HG02623 (cell line): ENCODE measurements at regions not wholly inside any gene's neighbourhood (a gene's known extent, or its start where the extent isn't known, plus 50 kb on each side); places are given as distances from the start of the nearest gene placed in this dataset.

Source experiments
- ATAC-seq: cut with Tn5 transposase; IDR thresholded peaks from one replicate; pipeline ENCODE4 v1.9.1; 2021; ENCODE audit warnings: moderate library complexity; ENCODE audit not compliant: unreplicated experiment

GRCh38 chr6:170048615-170049256, 242.1 kb downstream of the DLL1 start:
- no peak for ATAC-seq

GRCh38 chr6:170047823-170048222, 243.1 kb downstream of the DLL1 start:
- no peak for ATAC-seq

GRCh38 chr6:170046791-170047626, 243.9 kb downstream of the DLL1 start:
- ATAC-seq: no peak

GRCh38 chr6:170045981-170046667, 244.8 kb downstream of the DLL1 start:
- ATAC-seq: no peak

- ATAC-seq: no peak
Observed at GRCh38 chr6:170045563-170045960, 245.3 kb downstream of the DLL1 start.

GRCh38 chr6:170044836-170045562, 245.9 kb downstream of the DLL1 start:
- no peak for ATAC-seq

- ATAC-seq: no peak
Observed at GRCh38 chr6:170043881-170044790, 246.7 kb downstream of the DLL1 start.

GRCh38 chr6:170043150-170043819, 247.6 kb downstream of the DLL1 start:
- ATAC-seq: no peak

GRCh38 chr6:170042596-170043118, 248.2 kb downstream of the DLL1 start:
- ATAC-seq: no peak

- no peak for ATAC-seq
Observed at GRCh38 chr6:170042123-170042522, 248.8 kb downstream of the DLL1 start.

- ATAC-seq: no peak
Observed at GRCh38 chr6:170041526-170041925, 249.4 kb downstream of the DLL1 start.

- no peak for ATAC-seq
Observed at GRCh38 chr6:170040906-170041305, 250.0 kb downstream of the DLL1 start.

GRCh38 chr6:170040115-170040500, 250.8 kb downstream of the DLL1 start:
- ATAC-seq: no peak

GRCh38 chr6:170039156-170040114, 251.4 kb downstream of the DLL1 start:
- ATAC-seq: no peak

- ATAC-seq: no peak
Observed at GRCh38 chr6:170038708-170039107, 252.2 kb downstream of the DLL1 start.

GRCh38 chr6:170038251-170038650, 252.6 kb downstream of the DLL1 start:
- no peak for ATAC-seq

GRCh38 chr6:170037541-170038250, 253.2 kb downstream of the DLL1 start:
- no peak for ATAC-seq

- no peak for ATAC-seq
Observed at GRCh38 chr6:170036916-170037315, 254.0 kb downstream of the DLL1 start.
